CD4-positive, alpha-beta T cell (primary cell): ENCODE measurements at regions not wholly inside any gene's neighbourhood (a gene's known extent, or its start where the extent isn't known, plus 50 kb on each side); places are given as distances from the start of the nearest gene placed in this dataset.

Source experiments
- ATAC-seq: fragments of 200-7000 bp; cut with Tn5 transposase; one replicate; pipeline ENCODE4 v1.10.0; 2022; ENCODE audit warnings: mild to moderate bottlenecking; ENCODE audit not compliant: poor library complexity
- CTCF ChIA-PET: fragments of 350-600 bp; sonication (Branson Sonifier 250); formaldehyde crosslinking; loops from one replicate; lab custom pipeline; 2021; ENCODE audit warnings: antibody characterized with exemption, inconsistent platforms; lab: Charles Lee
- POLR2A ChIA-PET: fragments of 350-600 bp; sonication (Branson Sonifier 250); formaldehyde crosslinking; loops from one replicate; lab custom pipeline; 2021; ENCODE audit warnings: antibody characterized with exemption, inconsistent platforms; lab: Charles Lee
- DNase-seq, 14 experiments: peaks; one replicate each; pipeline ENCODE4 v3.0.0-alpha.2; 2013 to 2020; ENCODE audit warnings: mixed read lengths in 2 of 14
- H3K27ac ChIP-seq, 2 donors: one replicate each; pipeline versions ENCODE4 v1.5.1 to v1.7.0; 2013; ENCODE audit warnings: low read length in 2 of 2, low read depth in 1 of 2, mild to moderate bottlenecking in 1 of 2
- H3K27me3 ChIP-seq, 2 experiments: 1 replicate in 1 of 2; 2 replicates in 1 of 2; pipeline versions ENCODE4 v1.6.1 to v1.7.0; 2013; ENCODE audit warnings: low read length in 2 of 2, control low read depth in 1 of 2, mild to moderate bottlenecking in 1 of 2, moderate library complexity in 1 of 2; ENCODE audit not compliant: insufficient read depth in 2 of 2, control insufficient read depth in 1 of 2
- H3K36me3 ChIP-seq: one replicate; pipeline ENCODE4 v1.6.1; 2013; ENCODE audit warnings: low read length, control low read depth; ENCODE audit not compliant: insufficient read depth
- H3K4me1 ChIP-seq: one replicate; pipeline ENCODE4 v1.6.1; 2013; ENCODE audit warnings: low read length, control low read depth; ENCODE audit not compliant: insufficient read depth
- H3K4me3 ChIP-seq: one replicate; pipeline ENCODE4 v1.5.1; 2013; ENCODE audit warnings: mild to moderate bottlenecking, low read length, moderate library complexity
- H3K9me3 ChIP-seq, 2 experiments: 1 replicate in 1 of 2; 2 replicates in 1 of 2; pipeline versions ENCODE4 v1.6.1 to v1.7.0; 2013; ENCODE audit warnings: low read length in 2 of 2, mild to moderate bottlenecking in 2 of 2, control low read depth in 1 of 2, moderate library complexity in 1 of 2; ENCODE audit not compliant: control insufficient read depth in 1 of 2, insufficient read depth in 1 of 2
- H3K27ac Mint-ChIP-seq: one replicate; pipeline ENCODE4 v1.8.0; 2020; ENCODE audit warnings: mixed read lengths
- H3K27me3 Mint-ChIP-seq: one replicate; pipeline ENCODE4 v1.8.0; 2021; ENCODE audit warnings: mixed read lengths
- H3K36me3 Mint-ChIP-seq: one replicate; pipeline ENCODE4 v1.8.0; 2021; ENCODE audit warnings: low read depth, mixed read lengths
- H3K4me1 Mint-ChIP-seq: one replicate; pipeline ENCODE4 v1.8.0; 2021; ENCODE audit warnings: low read depth, mixed read lengths
- H3K4me3 Mint-ChIP-seq: one replicate; pipeline ENCODE4 v1.8.0; 2020; ENCODE audit warnings: mild to moderate bottlenecking, mixed read lengths
- H3K9me3 Mint-ChIP-seq: one replicate; pipeline ENCODE4 v1.8.0; 2020; ENCODE audit warnings: mixed read lengths
- intact Hi-C, 2 experiments: fragments of 100-400 bp; cut with DNase I in 1 of 2; cut with micrococcal nuclease in 1 of 2; formaldehyde crosslinking; loops; one replicate each; pipeline versions ENCODE4 v1.15.1 to v1.9.0; 2023 to 2025; cut with DNase I, micrococcal nuclease
- TF ChIP-seq, protein P1 (sequence below): fragments of 200-600 bp; IDR thresholded peaks from one replicate; pipeline ENCODE4 v1.8.0; 2022; ENCODE audit warnings: antibody characterized with exemption, mild to moderate bottlenecking

DNA sequence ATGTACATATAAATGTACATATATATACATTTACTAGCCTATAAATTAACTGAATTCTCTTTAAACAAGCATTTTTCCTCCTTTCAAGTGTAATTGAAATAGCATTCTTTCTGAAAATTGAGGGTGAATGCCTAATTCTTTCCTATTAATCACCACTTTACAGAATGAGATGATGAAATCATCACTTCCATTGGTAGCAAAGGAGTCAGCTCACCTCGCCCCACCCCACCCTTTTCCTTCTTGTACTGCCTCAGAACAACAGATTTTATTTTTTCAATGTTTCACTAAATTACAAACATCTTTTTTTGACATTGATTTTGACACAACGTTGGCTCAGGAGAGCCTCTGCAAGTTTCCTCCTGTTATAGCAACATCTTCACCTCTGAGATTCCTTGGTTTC lies 181.9 kb upstream of the CDH7 start:
- H3K27me3 Mint-ChIP-seq, result no peaks in the 10 kb centered on the region
- H3K4me1 Mint-ChIP-seq, result no peaks in the 10 kb centered on the region
- CTCF ChIA-PET, result no interaction called here

GRCh38 chr18:65567372-65567771 lies 183.4 kb upstream of the CDH7 start:
- H3K4me3 ChIP-seq, result no peak overlapping the region
- intact Hi-C loops, result no loop called here
- no peaks in the 10 kb centered on the region for H3K36me3 ChIP-seq
- TF ChIP-seq, protein P1, sequence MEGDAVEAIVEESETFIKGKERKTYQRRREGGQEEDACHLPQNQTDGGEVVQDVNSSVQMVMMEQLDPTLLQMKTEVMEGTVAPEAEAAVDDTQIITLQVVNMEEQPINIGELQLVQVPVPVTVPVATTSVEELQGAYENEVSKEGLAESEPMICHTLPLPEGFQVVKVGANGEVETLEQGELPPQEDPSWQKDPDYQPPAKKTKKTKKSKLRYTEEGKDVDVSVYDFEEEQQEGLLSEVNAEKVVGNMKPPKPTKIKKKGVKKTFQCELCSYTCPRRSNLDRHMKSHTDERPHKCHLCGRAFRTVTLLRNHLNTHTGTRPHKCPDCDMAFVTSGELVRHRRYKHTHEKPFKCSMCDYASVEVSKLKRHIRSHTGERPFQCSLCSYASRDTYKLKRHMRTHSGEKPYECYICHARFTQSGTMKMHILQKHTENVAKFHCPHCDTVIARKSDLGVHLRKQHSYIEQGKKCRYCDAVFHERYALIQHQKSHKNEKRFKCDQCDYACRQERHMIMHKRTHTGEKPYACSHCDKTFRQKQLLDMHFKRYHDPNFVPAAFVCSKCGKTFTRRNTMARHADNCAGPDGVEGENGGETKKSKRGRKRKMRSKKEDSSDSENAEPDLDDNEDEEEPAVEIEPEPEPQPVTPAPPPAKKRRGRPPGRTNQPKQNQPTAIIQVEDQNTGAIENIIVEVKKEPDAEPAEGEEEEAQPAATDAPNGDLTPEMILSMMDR, result no peak
- DNase-seq (no peak), ATAC-seq (no peak)
- Mint-ChIP-seq H3K27me3 (no peaks in the 10 kb centered on the region), H3K4me3 (no peak overlapping the region), H3K9me3 (peaks cover 5% of the 10 kb centered on the region), H3K36me3 (no peaks in the 10 kb centered on the region), H3K27ac (no peak overlapping the region), H3K4me1 (no peaks in the 10 kb centered on the region)
- peaks cover 0 to 3% of the 10 kb centered on the region in 2 experiments for H3K9me3 ChIP-seq
- ChIA-PET CTCF (no interaction called here), POLR2A (interaction anchor here (0.5 kb wide), 1 partner anchor 307 kb away, joined by 3 read pairs; no protein-coding TSS in a partner anchor)
- no peak overlapping the region for H3K27ac ChIP-seq
- H3K4me1 ChIP-seq, result no peaks in the 10 kb centered on the region
- no peaks in the 10 kb centered on the region for H3K27me3 ChIP-seq

More for the DNA sequence above, 181.9 kb upstream of the CDH7 start:
- ATAC-seq (no peak), DNase-seq (no peak)
- Mint-ChIP-seq H3K27ac (no peak overlapping the region), H3K9me3 (peaks cover 5% of the 10 kb centered on the region), H3K36me3 (no peaks in the 10 kb centered on the region), H3K4me3 (no peak overlapping the region)
- Histone ChIP-seq H3K9me3 (peaks cover 0 to 3% of the 10 kb centered on the region in 2 experiments), H3K36me3 (no peaks in the 10 kb centered on the region), H3K4me3 (no peak overlapping the region), H3K27me3 (no peaks in the 10 kb centered on the region), H3K4me1 (no peaks in the 10 kb centered on the region), H3K27ac (no peak overlapping the region)
- TF ChIP-seq, protein P1, result no peak
- intact Hi-C loops, result no loop called here
- POLR2A ChIA-PET, result no interaction called here

GRCh38 chr18:65548316-65548715 lies 202.5 kb upstream of the CDH7 start:
- TF ChIP-seq, protein P1, result no peak
- H3K36me3 ChIP-seq, result no peaks in the 10 kb centered on the region
- peaks cover 14% of the 10 kb centered on the region for H3K9me3 Mint-ChIP-seq
- no peak overlapping the region for H3K4me3 Mint-ChIP-seq
- H3K27me3 Mint-ChIP-seq, result no peaks in the 10 kb centered on the region
- no peak overlapping the region for H3K4me3 ChIP-seq
- ChIA-PET POLR2A (no interaction called here), CTCF (no interaction called here)
- no peaks in the 10 kb centered on the region for H3K36me3 Mint-ChIP-seq
- no peak overlapping the region for H3K27ac ChIP-seq
- no peaks in the 10 kb centered on the region for H3K27me3 ChIP-seq
- no peaks in the 10 kb centered on the region for H3K4me1 ChIP-seq
- DNase-seq (no peak), ATAC-seq (no peak)
- H3K27ac Mint-ChIP-seq, result no peak overlapping the region
- no peaks in the 10 kb centered on the region for H3K4me1 Mint-ChIP-seq
- intact Hi-C loops, result no loop called here
- H3K9me3 ChIP-seq, result peaks cover 5% of the 10 kb centered on the region in 2 experiments
